ENCODE measurements at regions not wholly inside any gene's neighbourhood (a gene's known extent, or its start where the extent isn't known, plus 50 kb on each side); places are given as distances from the start of the nearest gene placed in this dataset.

- TF ChIP-seq CTCF (conservative IDR thresholded peaks at IDR 0.05; ENCODE audit: low read depth, low read length): no peak
- no peak for DNase-seq (ENCODE audit: low read depth)
These were observed 263.0 kb downstream of the NEDD1 start for GRCh38 chr12:97169889-97170567.

GRCh38 chr12:97173688-97174410, 266.8 kb downstream of the NEDD1 start:
- no peak overlapping the region for H3K4me3 ChIP-seq (ENCODE audit: low read depth, low read length)
- no peak for TF ChIP-seq CTCF (conservative IDR thresholded peaks at IDR 0.05; ENCODE audit: low read depth, low read length)

More at GRCh38 chr12:97169889-97170567, 263.0 kb downstream of the NEDD1 start:
- no peak overlapping the region for H3K4me3 ChIP-seq (ENCODE audit: low read depth, low read length)

GRCh38 chr12:97177481-97177880, 270.4 kb downstream of the NEDD1 start:
- no peak overlapping the region for H3K4me3 ChIP-seq (ENCODE audit: low read depth, low read length)
- DNase-seq (ENCODE audit: low read depth): no peak
- no peak for TF ChIP-seq CTCF (conservative IDR thresholded peaks at IDR 0.05; ENCODE audit: low read depth, low read length)

More at GRCh38 chr12:97173688-97174410, 266.8 kb downstream of the NEDD1 start:
- DNase-seq (ENCODE audit: low read depth): no peak

- H3K4me3 ChIP-seq (ENCODE audit: low read depth, low read length): no peak overlapping the region
- no peak for DNase-seq (ENCODE audit: low read depth)
- no peak for TF ChIP-seq CTCF (conservative IDR thresholded peaks at IDR 0.05; ENCODE audit: low read depth, low read length)
These were observed 274.7 kb downstream of the NEDD1 start for GRCh38 chr12:97181571-97182265.

GRCh38 chr12:97182769-97183168, 275.7 kb downstream of the NEDD1 start:
- DNase-seq (ENCODE audit: low read depth): no peak
- H3K4me3 ChIP-seq (ENCODE audit: low read depth, low read length): no peak overlapping the region
- no peak for TF ChIP-seq CTCF (conservative IDR thresholded peaks at IDR 0.05; ENCODE audit: low read depth, low read length)

- no peak overlapping the region for H3K4me3 ChIP-seq (ENCODE audit: low read depth, low read length)
- no peak for TF ChIP-seq CTCF (conservative IDR thresholded peaks at IDR 0.05; ENCODE audit: low read depth, low read length)
- no peak for DNase-seq (ENCODE audit: low read depth)
These were observed 277.2 kb downstream of the NEDD1 start for GRCh38 chr12:97184127-97184773.

Data from choroid plexus epithelial cell (primary cell).